Iris pigment epithelial cell (primary cell): ENCODE measurements at regions not wholly inside any gene's neighbourhood (a gene's known extent, or its start where the extent isn't known, plus 50 kb on each side); places are given as distances from the start of the nearest gene placed in this dataset.
A peak's percentile ranks its signal among the peaks of the same experiment; 100 is the strongest.

Source experiments
- DNase-seq: peaks from one replicate; pipeline ENCODE4 v3.0.0-alpha.2; 2011; ENCODE audit warnings: low read depth

DNA sequence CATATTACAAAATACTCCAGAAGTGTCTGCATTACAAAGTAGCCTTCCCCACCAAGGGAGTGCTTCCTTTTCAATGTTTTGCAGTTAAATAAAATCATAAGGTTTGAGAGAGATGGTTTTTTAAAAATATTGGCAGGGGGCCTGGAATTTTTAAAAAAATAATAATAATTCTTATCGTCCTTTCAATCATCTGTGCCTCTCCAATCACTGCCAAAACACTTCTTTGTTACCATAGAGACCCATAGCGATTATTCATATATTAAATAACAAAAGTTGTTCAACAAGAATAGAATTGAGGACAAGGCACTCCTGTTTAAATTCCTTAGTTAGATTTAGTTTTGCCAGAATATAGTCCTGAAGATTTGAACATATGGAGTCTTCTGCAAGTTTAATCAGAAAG is 203.1 kb downstream of the FAT4 start:
- no peak for DNase-seq

DNA sequence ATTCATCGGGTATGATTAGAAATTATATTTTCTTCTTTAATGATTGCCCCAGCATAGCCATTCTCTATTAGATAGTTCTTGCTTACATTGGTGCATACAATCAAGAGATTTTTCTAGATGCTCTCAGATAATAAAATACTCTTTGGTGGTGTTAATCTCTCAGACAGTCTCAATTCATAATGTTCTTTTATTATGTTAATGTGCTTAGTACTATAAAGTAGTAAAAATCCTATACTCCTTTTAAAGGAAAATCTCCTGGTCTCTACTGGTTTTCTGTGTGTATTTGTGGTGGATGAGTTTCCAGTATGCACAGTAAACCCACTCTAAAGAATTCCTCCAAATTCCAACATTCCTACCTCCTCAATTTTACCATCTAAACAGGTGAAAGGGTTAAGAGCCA is 203.5 kb downstream of the FAT4 start:
- DNase-seq = no peak

GRCh38 chr4:125519371-125520146 is 204.8 kb downstream of the FAT4 start:
- DNase-seq = no peak

GRCh38 chr4:125520258-125520990 is 205.7 kb downstream of the FAT4 start:
- DNase-seq = peak; percentile 79

- DNase-seq = no peak
These were observed 207.8 kb downstream of the FAT4 start for GRCh38 chr4:125522588-125522987.

DNA sequence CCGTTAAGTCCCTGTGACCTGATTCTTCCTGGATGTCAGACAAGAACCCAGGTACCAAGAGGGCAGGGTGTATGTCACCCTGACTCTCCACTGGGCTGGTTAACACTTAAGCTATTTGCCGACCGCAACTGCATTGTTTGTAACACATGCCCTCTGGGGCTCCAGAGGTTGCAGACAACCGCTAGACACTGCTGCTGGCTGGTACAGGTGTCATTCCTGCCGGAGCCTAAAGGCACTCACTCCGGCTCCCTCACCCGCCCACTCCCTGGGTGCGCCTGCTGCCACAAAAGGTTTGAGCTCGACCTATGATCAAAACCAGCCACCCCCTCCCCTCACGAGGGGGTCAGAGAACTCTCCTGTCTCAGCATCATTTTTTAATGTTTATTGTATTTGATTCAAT is 208.2 kb downstream of the FAT4 start:
- no peak for DNase-seq

GRCh38 chr4:125526420-125526819 is 211.7 kb downstream of the FAT4 start:
- DNase-seq = no peak

- DNase-seq = no peak
These were observed 212.9 kb downstream of the FAT4 start for GRCh38 chr4:125527681-125528080.

GRCh38 chr4:125529071-125529470 is 214.3 kb downstream of the FAT4 start:
- DNase-seq = no peak

- DNase-seq = no peak
These were observed 223.9 kb downstream of the FAT4 start for GRCh38 chr4:125538670-125539069.

DNA sequence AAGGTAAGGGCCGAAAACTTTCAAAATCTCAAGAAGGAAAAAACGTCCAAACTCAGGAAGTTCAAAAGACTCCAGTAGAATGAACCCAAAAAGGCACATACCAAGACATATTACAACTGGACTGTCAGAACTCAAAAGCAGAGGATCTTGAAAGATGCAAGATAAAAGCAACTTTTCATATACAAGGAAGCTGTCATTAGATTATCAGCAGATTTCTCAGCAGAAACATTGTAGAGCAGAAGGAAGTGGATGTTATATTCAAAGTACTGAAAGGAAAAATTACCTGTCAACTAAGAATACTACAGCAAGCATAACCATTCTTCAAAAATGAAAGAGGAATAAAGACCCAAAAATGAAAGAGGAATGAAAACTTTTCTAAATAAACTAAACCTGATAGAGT is 224.9 kb downstream of the FAT4 start:
- DNase-seq = no peak

DNA sequence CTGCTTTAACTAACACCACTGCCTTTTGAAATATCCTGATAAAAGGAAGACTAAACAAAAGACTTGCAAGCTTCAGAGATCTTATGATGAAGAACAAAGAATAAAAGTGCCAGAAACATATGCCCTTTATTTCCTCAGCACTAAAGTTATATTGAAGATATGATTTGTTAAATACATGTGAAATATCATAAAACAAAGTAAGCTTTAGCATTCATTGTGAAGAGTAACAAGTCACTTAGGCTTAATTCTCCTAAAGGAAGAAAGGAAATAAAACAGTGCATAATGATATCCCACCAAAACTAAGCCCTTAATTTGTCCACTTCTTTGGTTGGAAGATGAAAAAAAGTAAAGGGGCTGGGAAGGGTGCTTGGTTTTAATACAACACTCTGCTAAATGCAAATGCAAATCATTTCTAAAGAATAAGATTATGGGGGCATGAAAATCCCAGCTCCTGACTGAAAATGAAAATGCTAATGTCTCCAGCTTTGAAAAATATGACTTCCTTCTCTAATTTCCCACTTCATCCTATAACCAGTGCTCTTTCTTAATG is 227.2 kb downstream of the FAT4 start:
- DNase-seq = no peak

DNA sequence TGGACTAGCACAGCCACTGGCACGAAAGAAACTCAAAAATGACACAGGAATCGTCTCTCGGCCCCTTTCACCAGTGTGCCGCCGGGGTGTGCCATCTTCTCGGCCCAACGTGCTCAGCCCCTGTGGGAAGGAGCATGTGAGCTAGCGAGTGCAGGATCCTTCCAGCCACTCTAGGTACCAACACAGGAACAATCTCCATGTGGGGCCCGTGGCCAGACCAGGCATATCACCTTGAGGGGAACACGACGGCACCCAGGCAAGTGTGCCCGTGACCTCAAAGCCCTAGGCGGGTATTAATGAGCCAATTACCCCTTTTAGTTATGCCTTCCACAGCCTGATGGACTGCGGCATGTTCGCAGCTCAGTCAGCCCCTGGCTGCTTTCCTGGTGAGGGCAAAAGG is 231.5 kb downstream of the FAT4 start:
- DNase-seq = no peak

DNA sequence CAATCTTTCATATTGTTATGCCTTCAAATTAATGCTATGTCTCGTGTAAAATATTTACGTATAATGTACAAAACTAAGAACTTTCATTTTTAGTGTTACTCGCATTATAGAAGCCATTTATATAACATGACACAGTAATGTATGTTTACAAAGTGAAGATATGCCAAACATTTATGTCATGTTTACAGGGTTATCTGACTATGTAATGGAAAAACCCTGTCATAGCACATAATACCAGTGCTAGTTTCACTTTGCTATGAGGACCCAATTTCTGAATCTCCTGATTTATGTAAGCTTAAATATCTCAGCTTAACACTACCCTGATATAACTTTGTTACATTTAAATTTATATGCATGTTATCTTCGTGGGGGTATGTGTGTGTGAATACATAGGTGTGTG is 233.1 kb downstream of the FAT4 start:
- DNase-seq = peak; percentile 65

GRCh38 chr4:125550769-125551168 is 236.0 kb downstream of the FAT4 start:
- no peak for DNase-seq

DNA sequence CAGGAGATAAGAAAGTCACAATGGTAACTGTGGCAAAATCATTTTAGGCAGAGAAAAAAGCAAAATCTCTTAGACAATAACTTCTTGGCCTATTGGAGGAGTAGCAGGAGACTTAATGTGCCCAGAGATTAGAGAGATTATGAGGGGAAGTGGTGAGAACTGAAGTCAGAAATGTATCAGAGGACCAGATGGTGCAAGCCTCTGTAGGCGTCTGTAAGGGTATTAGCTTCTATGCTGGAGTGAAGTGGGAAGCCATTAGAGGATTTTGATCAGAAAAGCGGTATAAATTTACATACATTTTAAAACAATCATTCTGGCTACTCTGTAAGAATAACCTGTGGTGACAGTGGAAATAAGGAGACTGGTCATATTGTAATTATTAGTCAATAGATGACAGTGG is 236.7 kb downstream of the FAT4 start:
- DNase-seq = no peak

DNA sequence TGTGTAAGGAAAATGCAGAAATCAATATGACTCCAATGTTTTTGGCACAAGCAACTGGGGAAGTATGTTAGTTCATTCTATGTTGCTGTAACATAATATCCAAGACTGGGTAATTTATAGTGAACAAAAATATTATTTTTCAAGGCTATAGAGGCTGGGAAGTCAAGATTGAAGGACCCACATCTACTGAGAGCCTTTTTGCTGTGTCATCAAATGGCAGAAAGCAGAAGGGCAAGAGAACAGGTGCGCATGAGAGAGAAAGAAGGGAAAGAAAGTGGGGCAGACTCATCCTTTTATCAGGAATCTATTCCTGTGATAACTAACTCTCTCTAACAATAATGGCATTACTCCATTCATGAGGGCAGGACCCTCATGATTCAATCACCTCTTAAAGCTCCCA is 237.2 kb downstream of the FAT4 start:
- no peak for DNase-seq

- DNase-seq = peak; percentile 51
These were observed 257.8 kb downstream of the FAT4 start for GRCh38 chr4:125572601-125573000.

- DNase-seq = no peak
These were observed 258.6 kb downstream of the FAT4 start for GRCh38 chr4:125573368-125573767.

DNA sequence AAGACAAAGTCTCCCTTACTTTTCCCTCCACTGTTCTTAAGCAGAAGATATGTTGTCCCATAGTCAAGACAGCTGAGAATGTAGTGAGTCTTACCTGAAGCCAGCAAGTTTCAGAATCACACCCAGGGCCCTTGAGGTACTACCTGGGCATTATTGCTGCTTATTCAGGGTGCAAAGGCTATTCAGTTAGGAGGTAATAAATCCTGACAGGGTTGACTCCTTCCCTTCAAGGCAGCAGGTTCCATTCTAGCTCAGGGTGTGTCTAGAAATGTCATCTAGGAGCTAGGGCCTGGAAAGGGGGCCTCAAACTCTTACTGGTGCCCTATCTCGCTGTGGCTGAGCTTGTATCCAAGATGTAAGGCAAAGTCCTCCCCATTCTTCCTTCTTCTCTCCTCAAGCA is 259.0 kb downstream of the FAT4 start:
- no peak for DNase-seq

- peak; percentile 59 for DNase-seq
These were observed 267.5 kb downstream of the FAT4 start for GRCh38 chr4:125582302-125582701.

DNA sequence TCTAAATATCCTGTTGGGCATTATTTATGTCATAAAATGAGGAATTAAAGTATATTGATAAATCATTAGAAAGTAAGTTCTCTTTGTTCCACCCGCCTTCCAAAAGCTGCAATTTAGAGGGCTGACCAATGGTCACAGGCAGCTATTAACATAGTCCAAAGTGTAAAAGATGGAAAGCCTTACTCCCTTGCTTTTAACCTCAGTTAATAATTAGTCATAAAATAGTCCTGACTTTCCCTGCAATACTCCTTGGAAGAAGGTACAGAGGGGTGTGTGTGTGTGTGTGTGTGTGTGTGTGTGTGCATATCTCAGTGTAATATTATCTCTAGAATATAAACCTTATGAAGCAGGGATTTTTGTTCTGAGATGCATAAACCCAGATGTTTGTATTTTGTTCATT is 275.4 kb downstream of the FAT4 start:
- no peak for DNase-seq

GRCh38 chr4:125591290-125591689 is 276.5 kb downstream of the FAT4 start:
- no peak for DNase-seq
